ENCODE measurements at regions not wholly inside any gene's neighbourhood (a gene's known extent, or its start where the extent isn't known, plus 50 kb on each side); places are given as distances from the start of the nearest gene placed in this dataset.

DNA sequence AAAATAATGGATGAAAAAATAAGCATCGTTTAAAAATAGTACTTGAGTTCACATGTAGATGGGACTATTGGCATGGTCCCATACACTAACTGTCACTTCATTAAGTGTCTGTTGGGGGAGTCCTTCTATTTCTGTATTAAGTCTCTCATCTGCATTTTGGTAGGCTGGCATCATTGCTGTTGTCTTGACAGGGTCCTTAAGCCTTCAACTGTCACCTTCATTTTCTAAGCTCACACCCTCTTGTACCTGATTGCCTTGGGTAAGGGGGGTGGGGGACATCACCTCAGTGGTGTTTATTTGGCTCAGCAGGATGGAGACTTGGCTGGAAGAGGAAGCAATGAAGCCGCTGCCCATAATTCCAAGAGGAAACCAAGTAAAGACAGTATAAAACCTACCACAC, 202.0 kb upstream of the VEPH1 start:
- no peak overlapping the region for H2BK12ac ChIP-seq (ENCODE audit: insufficient read length, low read depth, low read length)
- H2AFZ ChIP-seq (ENCODE audit: low read length): no peak overlapping the region
- H3T11ph ChIP-seq (ENCODE audit: low read length): no peak overlapping the region
- H3K79me1 ChIP-seq (ENCODE audit: insufficient read depth, low read depth, low read length, poor library complexity, severe bottlenecking): no peaks in the 10 kb centered on the region
- no peaks in the 10 kb centered on the region for H3K79me2 ChIP-seq (ENCODE audit: insufficient read depth, low read length)
- Mint-ChIP-seq H3K27me3 (ENCODE audit: low read depth) (no peaks in the 10 kb centered on the region), H3K4me3 (no peak overlapping the region), H3K9me3 (no peaks in the 10 kb centered on the region), H3K27ac (no peak overlapping the region), H3K36me3 (ENCODE audit: insufficient read depth in 1 of 3, low read depth in 3 of 3) (no peaks in the 10 kb centered on the region), H3K4me1 (no peaks in the 10 kb centered on the region)
- H3K27me3 ChIP-seq (ENCODE audit: insufficient read depth, low read length): no peaks in the 10 kb centered on the region
- H4K91ac ChIP-seq (ENCODE audit: insufficient read length, low read depth, low read length): no peak overlapping the region
- no peak overlapping the region for H3K9ac ChIP-seq (ENCODE audit: extremely low read depth, insufficient read length, low read length)
- no peak overlapping the region for H2BK120ac ChIP-seq (ENCODE audit: low read depth, low read length, poor library complexity, severe bottlenecking)
- no peaks in the 10 kb centered on the region for H3K9me3 ChIP-seq (ENCODE audit: control insufficient read depth, low read depth, low read length)
- H3K4ac ChIP-seq (ENCODE audit: low read depth, low read length): no peak overlapping the region
- no peak overlapping the region for H3K4me2 ChIP-seq (ENCODE audit: insufficient read depth, insufficient read length, low read length)
- H2AK5ac ChIP-seq (ENCODE audit: insufficient read length, low read length): no peak overlapping the region
- H3K23ac ChIP-seq (ENCODE audit: insufficient read length, low read depth, low read length): no peak overlapping the region
- H4K5ac ChIP-seq (ENCODE audit: insufficient read length, low read depth, low read length): no peak overlapping the region
- TF ChIP-seq, protein P1, sequence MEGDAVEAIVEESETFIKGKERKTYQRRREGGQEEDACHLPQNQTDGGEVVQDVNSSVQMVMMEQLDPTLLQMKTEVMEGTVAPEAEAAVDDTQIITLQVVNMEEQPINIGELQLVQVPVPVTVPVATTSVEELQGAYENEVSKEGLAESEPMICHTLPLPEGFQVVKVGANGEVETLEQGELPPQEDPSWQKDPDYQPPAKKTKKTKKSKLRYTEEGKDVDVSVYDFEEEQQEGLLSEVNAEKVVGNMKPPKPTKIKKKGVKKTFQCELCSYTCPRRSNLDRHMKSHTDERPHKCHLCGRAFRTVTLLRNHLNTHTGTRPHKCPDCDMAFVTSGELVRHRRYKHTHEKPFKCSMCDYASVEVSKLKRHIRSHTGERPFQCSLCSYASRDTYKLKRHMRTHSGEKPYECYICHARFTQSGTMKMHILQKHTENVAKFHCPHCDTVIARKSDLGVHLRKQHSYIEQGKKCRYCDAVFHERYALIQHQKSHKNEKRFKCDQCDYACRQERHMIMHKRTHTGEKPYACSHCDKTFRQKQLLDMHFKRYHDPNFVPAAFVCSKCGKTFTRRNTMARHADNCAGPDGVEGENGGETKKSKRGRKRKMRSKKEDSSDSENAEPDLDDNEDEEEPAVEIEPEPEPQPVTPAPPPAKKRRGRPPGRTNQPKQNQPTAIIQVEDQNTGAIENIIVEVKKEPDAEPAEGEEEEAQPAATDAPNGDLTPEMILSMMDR (conservative IDR thresholded peaks at IDR 0.05): no peak
- no peaks in the 10 kb centered on the region for H4K20me1 ChIP-seq (ENCODE audit: control insufficient read depth, insufficient read depth, insufficient read length)
- no peak overlapping the region for H2BK15ac ChIP-seq (ENCODE audit: low read depth, low read length)
- H2BK20ac ChIP-seq (ENCODE audit: low read depth, low read length, poor library complexity, severe bottlenecking): no peak overlapping the region
- H3K23me2 ChIP-seq (ENCODE audit: insufficient read length, low read depth, low read length, poor library complexity, severe bottlenecking): no peaks in the 10 kb centered on the region
- H2BK5ac ChIP-seq (ENCODE audit: insufficient read length, low read length): no peak overlapping the region
- no peak overlapping the region for H3K27ac ChIP-seq (ENCODE audit: insufficient read length, low read depth, low read length)
- H3K18ac ChIP-seq (ENCODE audit: insufficient read length, low read depth, low read length): no peak overlapping the region
- no peak for DNase-seq
- H3K4me1 ChIP-seq (ENCODE audit: insufficient read depth, low read length): no peaks in the 10 kb centered on the region
- H3K56ac ChIP-seq (ENCODE audit: insufficient read length, low read depth, low read length): no peak overlapping the region
- no CpG with 5 or more reads among the region's 2 CpGs for WGBS (ENCODE audit: extremely low coverage, insufficient read length, low lambda C conversion rate)
- H4K8ac ChIP-seq (replicated peaks; ENCODE audit: insufficient read length, low read depth, low read length): no peak overlapping the region
- no peak overlapping the region for H3K14ac ChIP-seq (ENCODE audit: insufficient read depth, low read length)

Data from H9 (cell line).